GM12801 (cell line): ENCODE measurements at regions not wholly inside any gene's neighbourhood (a gene's known extent, or its start where the extent isn't known, plus 50 kb on each side); places are given as distances from the start of the nearest gene placed in this dataset.

Experiments used
- TF ChIP-seq, protein P1 (sequence below): IDR thresholded peaks from one replicate; pipeline ENCODE4 v1.5.1; 2011; ENCODE audit warnings: control low read depth; ENCODE audit not compliant: insufficient read length; ENCODE audit errors: extremely low read depth

DNA sequence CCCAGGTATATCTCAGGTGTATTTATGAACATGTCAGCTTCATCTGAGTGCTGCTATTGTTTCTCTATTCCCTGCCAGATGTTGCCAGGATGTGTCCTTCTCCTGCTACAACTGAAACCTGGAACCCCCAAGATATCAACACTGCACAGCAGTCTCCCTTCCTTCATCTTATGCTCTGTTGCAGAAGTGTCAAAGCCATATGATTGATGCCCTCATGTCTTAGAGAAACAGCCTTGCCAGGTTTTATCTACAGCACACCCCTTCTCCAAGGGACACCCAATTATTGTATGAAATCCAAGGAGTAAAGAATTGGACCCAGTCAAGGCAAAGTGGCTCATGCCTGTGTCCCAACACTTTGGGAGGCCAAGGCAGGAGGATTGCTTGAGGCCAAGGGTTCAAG lies 60.5 kb upstream of the GHITM start:
- TF ChIP-seq, protein P1, sequence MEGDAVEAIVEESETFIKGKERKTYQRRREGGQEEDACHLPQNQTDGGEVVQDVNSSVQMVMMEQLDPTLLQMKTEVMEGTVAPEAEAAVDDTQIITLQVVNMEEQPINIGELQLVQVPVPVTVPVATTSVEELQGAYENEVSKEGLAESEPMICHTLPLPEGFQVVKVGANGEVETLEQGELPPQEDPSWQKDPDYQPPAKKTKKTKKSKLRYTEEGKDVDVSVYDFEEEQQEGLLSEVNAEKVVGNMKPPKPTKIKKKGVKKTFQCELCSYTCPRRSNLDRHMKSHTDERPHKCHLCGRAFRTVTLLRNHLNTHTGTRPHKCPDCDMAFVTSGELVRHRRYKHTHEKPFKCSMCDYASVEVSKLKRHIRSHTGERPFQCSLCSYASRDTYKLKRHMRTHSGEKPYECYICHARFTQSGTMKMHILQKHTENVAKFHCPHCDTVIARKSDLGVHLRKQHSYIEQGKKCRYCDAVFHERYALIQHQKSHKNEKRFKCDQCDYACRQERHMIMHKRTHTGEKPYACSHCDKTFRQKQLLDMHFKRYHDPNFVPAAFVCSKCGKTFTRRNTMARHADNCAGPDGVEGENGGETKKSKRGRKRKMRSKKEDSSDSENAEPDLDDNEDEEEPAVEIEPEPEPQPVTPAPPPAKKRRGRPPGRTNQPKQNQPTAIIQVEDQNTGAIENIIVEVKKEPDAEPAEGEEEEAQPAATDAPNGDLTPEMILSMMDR, result no peak

DNA sequence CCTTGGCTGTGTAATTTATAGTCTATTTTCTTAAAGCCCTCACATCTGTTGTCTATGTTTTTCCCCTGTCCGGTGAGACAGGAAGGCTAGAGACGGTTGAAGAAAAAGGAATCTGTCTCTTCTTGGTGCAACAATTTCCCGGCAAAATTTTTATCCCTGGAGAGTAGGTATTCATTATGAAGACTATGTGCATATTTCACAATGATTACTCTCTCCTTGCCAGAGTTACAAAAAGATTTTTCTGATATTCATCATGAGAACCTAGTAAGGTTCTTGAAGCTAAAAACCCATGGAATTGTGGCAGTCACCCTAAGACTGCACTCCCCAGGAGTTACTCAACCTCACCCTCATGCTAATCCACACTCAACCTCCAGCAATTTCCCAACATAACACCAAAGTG lies 55.0 kb upstream of the GHITM start:
- TF ChIP-seq, protein P1, result no peak

DNA sequence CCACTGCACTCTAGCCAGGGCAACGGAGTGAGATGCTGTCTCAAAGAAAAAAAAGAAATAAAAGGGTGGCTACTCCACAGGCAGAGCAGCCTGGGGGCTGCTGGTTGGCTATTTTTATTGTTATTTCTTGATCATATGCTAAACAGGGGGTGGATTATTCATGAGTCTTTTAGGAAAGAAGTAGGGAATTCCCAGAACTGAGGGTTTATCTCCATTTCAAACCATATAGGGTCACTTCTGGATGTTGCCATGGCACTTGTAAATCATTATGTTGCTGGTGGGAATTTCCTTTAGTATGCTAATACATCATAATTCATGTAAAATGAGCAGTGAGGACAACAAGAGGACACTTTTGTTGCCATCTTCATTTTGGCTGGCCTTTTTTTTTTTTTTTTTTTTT lies 52.1 kb upstream of the GHITM start:
- TF ChIP-seq, protein P1, result no peak

DNA sequence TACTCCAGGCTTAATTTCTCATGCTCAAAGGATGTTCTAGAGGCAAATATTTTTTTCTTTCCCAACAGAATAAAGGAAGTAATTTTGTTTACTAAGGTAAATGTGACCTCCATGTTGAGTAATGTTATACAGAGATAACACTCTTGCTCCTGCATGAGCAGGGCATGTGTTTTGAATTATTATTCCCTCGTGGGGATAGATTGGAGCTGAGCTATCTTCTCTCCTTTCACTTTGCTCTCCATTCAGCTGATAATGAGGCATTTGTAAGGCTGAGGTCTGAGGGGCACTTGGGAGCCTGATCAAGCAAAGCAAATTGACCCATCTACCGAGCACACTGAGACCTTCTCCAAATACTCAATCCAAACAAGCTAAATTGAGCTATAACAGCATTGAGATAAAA lies 50.7 kb upstream of the GHITM start:
- TF ChIP-seq, protein P1, result no peak

DNA sequence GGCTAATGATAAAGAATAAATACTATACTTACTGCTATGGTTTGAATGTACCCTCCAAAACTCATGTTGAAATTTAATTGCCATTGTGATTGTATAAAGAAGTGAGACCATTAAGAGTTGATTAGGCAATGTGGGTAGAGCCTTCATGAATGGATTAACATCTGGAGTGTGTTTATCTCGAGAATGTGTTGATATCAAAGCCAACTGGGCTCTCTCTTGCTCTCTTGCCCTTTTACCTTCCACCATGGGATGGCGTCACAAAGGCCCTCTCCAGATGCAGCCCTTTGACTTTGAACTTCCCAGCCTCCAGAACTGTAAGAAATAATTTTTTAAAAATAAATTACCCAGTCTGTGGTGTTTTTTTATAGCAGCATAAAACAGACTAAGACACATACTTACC lies 50.1 kb upstream of the GHITM start:
- TF ChIP-seq, protein P1, result no peak
